DMS53 treated with DMSO at 0.1 percent for 48 hours (cell line): ENCODE measurements at regions not wholly inside any gene's neighbourhood (a gene's known extent, or its start where the extent isn't known, plus 50 kb on each side); places are given as distances from the start of the nearest gene placed in this dataset.

ENCODE experiments used
- DNase-seq: peaks from one replicate; lab custom pipeline; 2025; ENCODE audit not compliant: unreplicated experiment; lab: John Stamatoyannopoulos, UW

GRCh38 chr5:104739503-104739902, 1176.9 kb upstream of the NUDT12 start:
- DNase-seq, result no peak

- no peak for DNase-seq
These were observed 1173.5 kb upstream of the NUDT12 start for GRCh38 chr5:104736073-104736472.

- no peak for DNase-seq
These were observed 1171.5 kb upstream of the NUDT12 start for GRCh38 chr5:104734046-104734445.

- no peak for DNase-seq
These were observed 1170.6 kb upstream of the NUDT12 start for GRCh38 chr5:104733063-104733669.

GRCh38 chr5:104731331-104731730, 1168.7 kb upstream of the NUDT12 start:
- no peak for DNase-seq

GRCh38 chr5:104708027-104708426, 1145.4 kb upstream of the NUDT12 start:
- DNase-seq, result no peak

DNA sequence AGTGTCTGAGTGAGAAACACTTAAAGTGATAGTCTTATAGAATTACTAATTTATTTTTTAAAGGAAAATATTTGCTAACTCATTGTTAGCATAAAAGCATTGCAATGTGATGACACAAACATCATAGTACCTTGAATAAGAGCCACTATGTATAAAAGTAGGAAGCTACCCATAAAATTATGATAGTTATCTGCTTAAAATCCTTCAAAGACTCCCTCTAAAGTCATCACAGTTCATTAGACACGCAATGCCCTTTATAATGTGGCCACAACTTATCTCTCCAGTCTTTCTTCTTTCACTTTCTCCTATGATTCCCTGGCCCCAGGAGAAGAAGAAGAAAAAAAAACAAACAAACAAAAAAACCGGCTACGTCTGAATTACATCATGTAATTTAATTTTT, 1144.0 kb upstream of the NUDT12 start:
- no peak for DNase-seq

DNA sequence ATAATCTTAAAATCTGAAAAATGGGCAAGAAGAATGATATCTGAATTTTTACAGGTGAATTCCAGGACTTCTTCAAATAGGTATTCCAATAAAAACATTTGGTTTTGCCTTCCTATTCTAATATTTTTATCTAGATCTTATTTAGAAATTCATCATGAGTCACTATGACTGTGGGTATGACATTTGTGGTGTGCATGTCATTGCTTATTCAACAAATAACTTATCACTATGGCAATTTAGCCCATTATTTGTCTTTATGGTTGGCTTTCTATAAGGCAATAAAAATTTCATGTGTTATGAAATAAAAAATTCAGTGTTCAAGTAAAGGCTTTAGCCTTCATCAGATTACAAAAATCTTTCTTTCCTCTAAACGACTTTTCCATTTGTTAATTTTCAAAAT, 1139.6 kb upstream of the NUDT12 start:
- no peak for DNase-seq

- no peak for DNase-seq
These were observed 1136.8 kb upstream of the NUDT12 start for GRCh38 chr5:104699438-104699837.

DNA sequence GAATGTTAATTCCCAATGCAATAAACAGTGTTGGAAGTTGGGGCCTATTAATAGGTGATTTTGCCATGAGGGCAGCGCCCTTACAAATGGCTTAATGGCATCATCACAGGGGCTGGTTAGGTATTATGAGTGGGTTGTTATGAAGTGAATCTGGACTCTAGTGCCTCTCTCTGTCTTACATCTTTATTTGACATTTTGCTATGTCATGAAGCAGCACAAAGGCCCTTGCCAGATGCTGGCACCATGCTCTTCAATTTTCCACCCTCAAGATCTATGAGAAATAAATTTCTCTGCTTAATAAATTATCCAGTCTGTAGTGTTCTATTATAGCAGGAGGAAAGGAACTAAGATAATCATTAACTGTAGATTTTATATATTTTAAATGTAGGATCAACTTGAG, 1098.7 kb upstream of the NUDT12 start:
- no peak for DNase-seq

DNA sequence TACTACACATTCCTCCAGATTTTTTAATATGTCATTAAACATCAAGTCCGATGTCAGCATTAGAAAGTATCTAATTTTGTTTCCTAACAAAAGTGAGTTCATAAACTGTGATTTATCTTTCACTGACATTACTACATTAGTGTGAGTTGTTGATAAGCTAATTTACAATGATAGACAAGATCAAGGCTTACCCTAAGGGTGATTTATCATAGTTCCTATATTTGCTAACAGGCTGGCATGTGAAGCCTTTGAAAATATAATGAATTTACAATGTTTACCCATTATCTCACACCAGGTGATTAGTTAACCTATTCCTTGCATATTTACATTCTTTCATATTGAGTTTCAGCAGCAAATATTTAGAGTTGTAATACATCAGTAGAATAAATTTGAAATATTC, 1096.9 kb upstream of the NUDT12 start:
- DNase-seq, result no peak

- no peak for DNase-seq
These were observed 1089.8 kb upstream of the NUDT12 start for GRCh38 chr5:104652271-104652861.

- DNase-seq, result no peak
These were observed 1087.9 kb upstream of the NUDT12 start for GRCh38 chr5:104650313-104651055.

DNA sequence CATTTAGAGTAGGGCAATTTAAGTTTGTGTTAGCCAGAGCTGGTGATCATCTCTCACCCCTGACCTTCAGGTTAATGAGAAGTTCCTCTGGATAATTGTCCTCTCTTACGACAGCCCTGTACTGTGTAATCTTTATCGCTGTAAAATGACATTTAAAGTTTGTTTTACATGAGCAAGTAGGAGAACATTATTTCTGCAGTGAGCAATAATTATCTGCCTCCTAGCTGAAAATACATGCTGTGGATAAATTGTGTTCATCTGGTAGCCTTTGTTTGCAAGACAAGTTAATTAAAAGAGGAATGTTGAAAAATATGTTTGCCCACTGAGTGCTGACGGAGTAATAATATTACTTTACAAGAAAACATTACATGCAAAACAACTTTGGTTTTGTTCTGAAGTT, 1083.8 kb upstream of the NUDT12 start:
- no peak for DNase-seq

- DNase-seq, result no peak
These were observed 1080.7 kb upstream of the NUDT12 start for GRCh38 chr5:104643320-104643719.

GRCh38 chr5:104635227-104635626, 1072.6 kb upstream of the NUDT12 start:
- no peak for DNase-seq

GRCh38 chr5:104628911-104629310, 1066.3 kb upstream of the NUDT12 start:
- DNase-seq, result no peak

DNA sequence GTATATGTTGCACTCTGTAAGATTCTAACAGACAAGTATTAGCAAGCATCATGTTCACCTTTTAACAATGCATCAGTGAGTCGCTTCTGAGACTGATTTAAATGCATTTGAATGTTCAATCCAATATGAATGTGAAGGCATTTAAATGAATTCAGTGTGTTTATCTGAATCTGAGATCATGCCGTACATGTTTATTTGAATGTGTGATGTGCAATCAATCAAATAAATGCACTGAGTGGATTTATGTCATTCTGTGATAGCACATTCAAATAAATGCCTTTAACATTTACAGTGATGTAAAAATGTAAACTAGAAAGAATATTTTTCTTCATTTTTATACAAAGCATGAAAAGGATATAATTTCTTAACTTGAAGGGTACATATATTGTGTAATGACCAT, 1063.5 kb upstream of the NUDT12 start:
- no peak for DNase-seq

GRCh38 chr5:104612005-104612404, 1049.4 kb upstream of the NUDT12 start:
- no peak for DNase-seq

- DNase-seq, result no peak
These were observed 1048.7 kb upstream of the NUDT12 start for GRCh38 chr5:104611135-104611767.

DNA sequence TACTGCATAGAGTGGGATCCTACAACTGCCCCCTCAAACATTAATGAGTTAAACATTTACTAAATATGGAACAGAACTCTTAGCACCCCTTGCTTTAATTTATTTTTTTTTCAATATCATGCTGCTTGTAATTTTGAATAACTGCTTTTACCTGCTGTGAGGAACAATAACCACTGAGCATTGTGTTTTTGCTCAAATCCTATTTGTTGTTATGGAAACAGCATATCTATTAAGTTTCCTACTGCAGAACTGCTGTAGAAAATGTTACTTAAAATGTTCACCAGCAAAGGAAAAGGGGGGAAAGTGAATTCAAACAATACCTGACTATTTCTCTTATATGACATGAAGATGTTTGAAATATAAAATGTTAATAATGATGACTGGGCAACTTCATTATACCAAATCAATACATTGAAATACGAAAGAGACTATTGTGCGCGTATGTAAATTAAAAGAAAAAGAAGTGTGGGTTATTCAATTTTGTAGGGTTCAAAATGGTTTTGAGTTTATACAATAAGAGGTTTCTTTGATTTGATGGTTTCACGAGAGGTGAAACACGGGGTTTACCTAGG, 1043.8 kb upstream of the NUDT12 start:
- no peak for DNase-seq

DNA sequence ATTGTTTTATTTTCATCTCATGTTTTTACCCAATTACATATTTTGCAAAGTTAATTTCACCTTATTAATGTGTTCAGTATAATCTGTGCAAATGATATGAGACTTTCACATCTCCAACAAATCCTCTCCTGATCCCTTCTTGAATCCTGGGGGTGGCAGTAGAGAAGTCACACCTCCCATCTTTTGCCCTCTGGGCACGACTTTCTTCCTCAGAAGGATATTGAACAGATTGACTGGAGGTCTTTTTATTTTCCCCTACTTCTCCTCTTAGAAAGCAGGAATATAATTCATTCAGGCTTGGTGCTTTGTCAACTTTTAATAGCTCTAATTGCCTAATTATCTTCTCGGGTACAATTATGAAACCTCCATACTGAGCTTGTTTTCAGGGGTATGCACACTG, 1037.1 kb upstream of the NUDT12 start:
- no peak for DNase-seq
